PC-9 (cell line): ENCODE measurements at regions not wholly inside any gene's neighbourhood (a gene's known extent, or its start where the extent isn't known, plus 50 kb on each side); places are given as distances from the start of the nearest gene placed in this dataset.

Experiments used
- BruUV-seq: library from RNA; stranded (reverse); fragments of 400-500 nt; replicated peaks from 2 replicates; lab custom pipeline; 2021; lab: Mats Ljungman, UMichigan
- CTCF ChIA-PET: fragments of 300-600 bp; sonication (Branson Sonifier 250); formaldehyde crosslinking; loops from one replicate; lab custom pipeline; 2022; ENCODE audit warnings: antibody characterized with exemption; lab: Charles Lee
- POLR2A ChIA-PET: fragments of 300-600 bp; sonication (Branson Sonifier 250); formaldehyde crosslinking; loops from one replicate; lab custom pipeline; 2022; ENCODE audit warnings: antibody characterized with exemption; ENCODE audit not compliant: unreplicated experiment; lab: Charles Lee
- DNase-seq, 2 experiments: peaks; one replicate each; pipeline versions ENCODE4 v3.0.0 to v3.0.0-alpha.2; 2015 to 2022; ENCODE audit warnings: mixed read lengths in 1 of 2
- H2AFZ ChIP-seq: fragments of 200-600 bp; sonication (generic); 2 replicates; pipeline ENCODE4 v1.8.1; 2017; ENCODE audit warnings: antibody characterized with exemption
- H3F3A ChIP-seq: fragments of 200-600 bp; sonication (generic); 2 replicates; pipeline ENCODE4 v1.8.1; 2017; ENCODE audit warnings: antibody characterized with exemption, mild to moderate bottlenecking, low read depth; ENCODE audit not compliant: insufficient read depth
- H3K27ac ChIP-seq: fragments of 200-600 bp; sonication (generic); 2 replicates; pipeline ENCODE4 v1.6.1; 2016; ENCODE audit warnings: mixed run types
- H3K27me3 ChIP-seq: fragments of 200-600 bp; sonication (generic); 2 replicates; pipeline ENCODE4 v1.6.1; 2016; ENCODE audit warnings: low read depth, mixed run types; ENCODE audit not compliant: insufficient read depth
- H3K36me3 ChIP-seq: fragments of 200-600 bp; sonication (generic); 2 replicates; pipeline ENCODE4 v1.6.1; 2016; ENCODE audit warnings: low read depth, mixed run types
- H3K4me1 ChIP-seq: fragments of 200-600 bp; sonication (generic); replicated peaks from 2 replicates; pipeline ENCODE4 v1.6.1; 2016; ENCODE audit warnings: mixed run types; ENCODE audit not compliant: insufficient read depth
- H3K4me2 ChIP-seq: fragments of 200-600 bp; sonication (generic); 2 replicates; pipeline ENCODE4 v1.6.1; 2017; ENCODE audit warnings: mixed run types
- H3K4me3 ChIP-seq: fragments of 200-600 bp; sonication (generic); 2 replicates; pipeline ENCODE4 v1.6.1; 2016; ENCODE audit warnings: mixed run types
- H3K79me2 ChIP-seq: fragments of 200-600 bp; sonication (generic); 2 replicates; pipeline ENCODE4 v1.6.1; 2017; ENCODE audit warnings: low read depth, mixed run types
- H3K9me2 ChIP-seq: fragments of 200-600 bp; sonication (generic); 2 replicates; pipeline ENCODE4 v1.8.1; 2017; ENCODE audit warnings: mild to moderate bottlenecking; ENCODE audit not compliant: insufficient read depth
- H3K9me3 ChIP-seq: fragments of 200-600 bp; sonication (generic); 2 replicates; pipeline ENCODE4 v1.8.1; 2016; ENCODE audit warnings: low read depth; ENCODE audit not compliant: insufficient read depth
- H4K20me1 ChIP-seq: fragments of 200-600 bp; sonication (generic); 2 replicates; pipeline ENCODE4 v1.8.1; 2017; ENCODE audit not compliant: insufficient read depth
- CTCF ChIP-seq: fragments of 200-600 bp; sonication (generic); conservative IDR thresholded peaks from 2 replicates; pipeline ENCODE4 v1.6.1; 2017; ENCODE audit warnings: mixed run types, antibody characterized with exemption, mild to moderate bottlenecking, moderate library complexity
- EZH2 ChIP-seq: fragments of 200-600 bp; sonication (generic); IDR thresholded peaks from 2 replicates; pipeline ENCODE4 v1.8.0; 2017; ENCODE audit warnings: antibody characterized with exemption, low read depth
- intact Hi-C: fragments of 100-400 bp; cut with micrococcal nuclease; formaldehyde crosslinking; loops from one replicate; pipeline ENCODE4 v1.10.0; 2022; ENCODE audit not compliant: unreplicated experiment

- H3K4me3 ChIP-seq, result no peak overlapping the region
- H2AFZ ChIP-seq, result no peak overlapping the region
- H3K27ac ChIP-seq, result no peak overlapping the region
- no peaks in the 10 kb centered on the region for H3K9me3 ChIP-seq
- no peaks in the 10 kb centered on the region for H3K9me2 ChIP-seq
- no peaks in the 10 kb centered on the region for H3K27me3 ChIP-seq
- no peaks in the 10 kb centered on the region for H3K79me2 ChIP-seq
- ChIA-PET CTCF (no interaction called here), POLR2A (no interaction called here)
- no peak overlapping the region for H3K4me2 ChIP-seq
- no TSS peak for BruUV-seq
- H3K36me3 ChIP-seq, result no peaks in the 10 kb centered on the region
- no peaks in the 10 kb centered on the region for H3F3A ChIP-seq
- DNase-seq, result no peak
- intact Hi-C loops, result no loop called here
- no peak for TF ChIP-seq EZH2
- no peak for TF ChIP-seq CTCF
- H3K4me1 ChIP-seq, result no peaks in the 10 kb centered on the region
- no peaks in the 10 kb centered on the region for H4K20me1 ChIP-seq
Measured at GRCh38 chr20:7470912-7471311, 469.3 kb downstream of the HAO1 start.

GRCh38 chr20:7490288-7490687 is 450.0 kb downstream of the HAO1 start:
- no peak for TF ChIP-seq EZH2
- no peak for TF ChIP-seq CTCF
- no peaks in the 10 kb centered on the region for H3K9me2 ChIP-seq
- ChIA-PET CTCF (no interaction called here), POLR2A (no interaction called here)
- intact Hi-C loops, result no loop called here
- no peaks in the 10 kb centered on the region for H4K20me1 ChIP-seq
- no peak for DNase-seq
- H3K36me3 ChIP-seq, result no peaks in the 10 kb centered on the region
- H3K4me3 ChIP-seq, result no peak overlapping the region
- H3K79me2 ChIP-seq, result no peaks in the 10 kb centered on the region
- H3K9me3 ChIP-seq, result no peaks in the 10 kb centered on the region
- no TSS peak for BruUV-seq
- H3K4me2 ChIP-seq, result no peak overlapping the region; the same call in 1 of the 2 replicates
- no peaks in the 10 kb centered on the region for H3K4me1 ChIP-seq
- H2AFZ ChIP-seq, result no peak overlapping the region
- no peak overlapping the region for H3K27ac ChIP-seq
- no peaks in the 10 kb centered on the region for H3F3A ChIP-seq
- H3K27me3 ChIP-seq, result no peaks in the 10 kb centered on the region

GRCh38 chr20:7492257-7492656 is 448.0 kb downstream of the HAO1 start:
- no peak overlapping the region for H2AFZ ChIP-seq
- BruUV-seq, result no TSS peak
- intact Hi-C loops, result no loop called here
- no peaks in the 10 kb centered on the region for H3F3A ChIP-seq
- H3K27ac ChIP-seq, result no peak overlapping the region
- no peaks in the 10 kb centered on the region for H3K9me3 ChIP-seq
- no peaks in the 10 kb centered on the region for H3K9me2 ChIP-seq
- CTCF ChIA-PET, result no interaction called here
- H3K79me2 ChIP-seq, result no peaks in the 10 kb centered on the region
- no peaks in the 10 kb centered on the region for H3K36me3 ChIP-seq
- H3K4me1 ChIP-seq, result no peaks in the 10 kb centered on the region
- DNase-seq, result no peak
- no peak for TF ChIP-seq EZH2
- TF ChIP-seq CTCF, result no peak
- no peaks in the 10 kb centered on the region for H3K27me3 ChIP-seq
- no peaks in the 10 kb centered on the region for H4K20me1 ChIP-seq
- H3K4me3 ChIP-seq, result no peak overlapping the region
- POLR2A ChIA-PET, result no interaction called here
- no peak overlapping the region for H3K4me2 ChIP-seq
